ENCODE measurements at regions not wholly inside any gene's neighbourhood (a gene's known extent, or its start where the extent isn't known, plus 50 kb on each side); places are given as distances from the start of the nearest gene placed in this dataset.

- TF ChIP-seq, protein P1, sequence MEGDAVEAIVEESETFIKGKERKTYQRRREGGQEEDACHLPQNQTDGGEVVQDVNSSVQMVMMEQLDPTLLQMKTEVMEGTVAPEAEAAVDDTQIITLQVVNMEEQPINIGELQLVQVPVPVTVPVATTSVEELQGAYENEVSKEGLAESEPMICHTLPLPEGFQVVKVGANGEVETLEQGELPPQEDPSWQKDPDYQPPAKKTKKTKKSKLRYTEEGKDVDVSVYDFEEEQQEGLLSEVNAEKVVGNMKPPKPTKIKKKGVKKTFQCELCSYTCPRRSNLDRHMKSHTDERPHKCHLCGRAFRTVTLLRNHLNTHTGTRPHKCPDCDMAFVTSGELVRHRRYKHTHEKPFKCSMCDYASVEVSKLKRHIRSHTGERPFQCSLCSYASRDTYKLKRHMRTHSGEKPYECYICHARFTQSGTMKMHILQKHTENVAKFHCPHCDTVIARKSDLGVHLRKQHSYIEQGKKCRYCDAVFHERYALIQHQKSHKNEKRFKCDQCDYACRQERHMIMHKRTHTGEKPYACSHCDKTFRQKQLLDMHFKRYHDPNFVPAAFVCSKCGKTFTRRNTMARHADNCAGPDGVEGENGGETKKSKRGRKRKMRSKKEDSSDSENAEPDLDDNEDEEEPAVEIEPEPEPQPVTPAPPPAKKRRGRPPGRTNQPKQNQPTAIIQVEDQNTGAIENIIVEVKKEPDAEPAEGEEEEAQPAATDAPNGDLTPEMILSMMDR (IDR thresholded peaks at IDR 0.05), result no peak
- TF ChIP-seq POLR2A (IDR thresholded peaks at IDR 0.05), result no peak
Measured at GRCh38 chr9:614431-614830, 227.1 kb upstream of the DMRT1 start.
